Bone marrow (tissue), 2 donors: ENCODE measurements at regions not wholly inside any gene's neighbourhood (a gene's known extent, or its start where the extent isn't known, plus 50 kb on each side); places are given as distances from the start of the nearest gene placed in this dataset.

Experiments
- DNase-seq, 2 donors: peaks; one replicate each; lab custom pipeline; 2025; lab: John Stamatoyannopoulos, UW

DNA sequence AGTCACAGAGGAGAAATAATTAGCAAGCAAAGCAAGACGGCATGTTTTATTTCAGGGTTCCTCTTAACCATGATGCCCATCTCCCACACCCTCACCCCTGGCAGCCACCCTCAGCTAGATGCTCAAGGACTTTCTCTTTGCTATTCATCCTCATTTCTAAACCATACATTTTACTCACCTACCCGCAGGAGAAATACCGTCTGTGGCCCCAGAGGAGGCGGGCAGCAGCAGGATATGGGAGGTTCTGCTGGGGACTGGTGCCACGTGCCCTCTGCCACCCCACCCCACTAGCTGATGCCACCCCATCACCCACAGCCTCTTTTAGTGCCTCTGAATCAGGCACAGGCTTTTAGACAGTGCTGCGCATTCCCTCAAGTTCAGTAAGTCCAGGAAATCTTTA is 168.7 kb upstream of the ITGB1 start:
- no peak for DNase-seq

DNA sequence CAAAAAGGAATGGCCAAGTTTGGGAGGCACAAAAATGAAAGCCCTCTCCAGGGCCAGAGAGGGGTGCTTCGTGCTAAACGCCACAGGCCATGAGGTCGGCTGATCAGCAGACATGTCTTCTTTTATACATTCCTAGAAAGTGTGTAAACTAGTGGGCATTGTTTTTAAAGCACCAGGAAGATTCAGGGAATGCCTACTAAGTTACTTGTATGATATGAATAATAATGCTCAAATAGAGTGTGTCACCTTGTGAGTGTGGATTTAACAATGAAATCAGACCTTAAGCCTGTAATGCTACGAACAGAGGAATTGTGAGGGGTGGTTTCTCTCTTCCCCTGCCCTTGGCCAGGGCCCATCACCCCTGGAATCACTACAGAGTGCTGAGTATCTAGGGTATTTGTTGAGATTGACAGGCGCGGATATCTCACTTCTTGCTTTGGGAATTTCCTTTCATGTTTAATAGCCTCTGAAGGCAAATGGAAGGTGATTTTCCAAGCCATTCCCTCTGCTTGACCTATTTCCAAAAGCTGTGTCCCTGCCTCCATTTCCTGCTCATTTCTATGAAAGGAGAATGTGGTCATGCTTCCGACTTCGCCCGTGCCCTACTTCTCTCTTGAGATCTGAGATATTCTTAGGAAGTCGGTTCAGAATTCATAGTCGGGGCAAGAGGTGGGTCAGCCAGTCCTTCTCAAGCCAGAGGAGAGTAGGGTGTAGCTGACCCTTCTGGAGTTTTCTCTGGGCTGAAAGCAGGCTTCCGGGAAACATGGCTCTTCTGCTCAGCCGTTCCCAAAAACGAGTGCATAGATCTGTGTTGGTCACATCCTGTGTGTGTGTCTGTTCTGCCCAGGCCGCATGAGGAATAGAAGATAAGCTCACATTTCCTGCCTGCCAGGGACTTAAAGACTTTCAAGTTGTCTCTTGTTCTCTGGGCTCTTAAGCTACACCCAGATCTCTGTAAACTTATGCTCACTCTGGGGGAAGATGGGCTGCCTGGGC is 167.8 kb upstream of the ITGB1 start:
- no peak for DNase-seq

DNA sequence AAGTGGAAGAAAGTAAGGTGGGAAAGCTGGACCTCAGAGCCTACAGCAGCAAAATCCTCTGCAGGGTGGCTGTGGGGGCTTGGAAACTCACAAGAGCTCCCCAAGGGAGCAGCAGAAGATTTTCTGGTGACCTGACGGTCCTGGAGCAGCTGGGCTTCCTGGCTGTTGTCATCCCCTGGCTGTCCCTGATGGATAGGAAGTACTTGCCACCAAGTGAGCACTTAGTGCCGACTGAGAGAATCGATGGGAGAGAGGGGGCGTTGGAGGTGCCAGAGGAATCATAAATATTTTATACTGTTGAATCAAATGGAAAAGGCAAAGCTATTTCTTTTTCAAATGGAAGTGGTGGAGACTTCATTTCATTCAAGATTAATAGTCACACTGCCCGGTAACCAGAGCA is 167.1 kb upstream of the ITGB1 start:
- DNase-seq, result no peak

- no peak for DNase-seq
Observed at GRCh38 chr10:33123680-33124079, 165.7 kb upstream of the ITGB1 start.

- DNase-seq, result no peak
Observed at GRCh38 chr10:33122014-33122809, 164.2 kb upstream of the ITGB1 start.

GRCh38 chr10:33120700-33121099 is 162.7 kb upstream of the ITGB1 start:
- DNase-seq, result no peak

GRCh38 chr10:33120275-33120674 is 162.2 kb upstream of the ITGB1 start:
- no peak for DNase-seq

GRCh38 chr10:33117816-33118215 is 159.8 kb upstream of the ITGB1 start:
- no peak for DNase-seq

DNA sequence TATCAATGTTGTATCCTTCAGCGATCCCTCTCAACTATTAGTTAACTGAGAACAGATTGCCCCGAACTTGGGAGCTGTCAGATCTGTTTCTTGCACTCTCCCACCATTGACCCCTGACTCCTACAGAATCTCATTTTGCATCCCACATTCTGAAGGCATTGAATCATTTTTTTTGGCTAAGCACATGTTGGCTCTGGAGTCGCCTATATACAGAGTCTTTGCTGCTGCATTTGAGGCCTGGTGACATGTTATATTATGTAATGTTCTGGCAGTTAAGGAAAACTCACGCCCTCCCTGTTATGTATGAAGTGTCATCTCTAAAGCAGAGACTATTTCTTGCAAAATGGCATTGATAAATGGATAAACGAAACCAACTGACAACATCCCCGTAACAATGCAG is 159.2 kb upstream of the ITGB1 start:
- no peak for DNase-seq

DNA sequence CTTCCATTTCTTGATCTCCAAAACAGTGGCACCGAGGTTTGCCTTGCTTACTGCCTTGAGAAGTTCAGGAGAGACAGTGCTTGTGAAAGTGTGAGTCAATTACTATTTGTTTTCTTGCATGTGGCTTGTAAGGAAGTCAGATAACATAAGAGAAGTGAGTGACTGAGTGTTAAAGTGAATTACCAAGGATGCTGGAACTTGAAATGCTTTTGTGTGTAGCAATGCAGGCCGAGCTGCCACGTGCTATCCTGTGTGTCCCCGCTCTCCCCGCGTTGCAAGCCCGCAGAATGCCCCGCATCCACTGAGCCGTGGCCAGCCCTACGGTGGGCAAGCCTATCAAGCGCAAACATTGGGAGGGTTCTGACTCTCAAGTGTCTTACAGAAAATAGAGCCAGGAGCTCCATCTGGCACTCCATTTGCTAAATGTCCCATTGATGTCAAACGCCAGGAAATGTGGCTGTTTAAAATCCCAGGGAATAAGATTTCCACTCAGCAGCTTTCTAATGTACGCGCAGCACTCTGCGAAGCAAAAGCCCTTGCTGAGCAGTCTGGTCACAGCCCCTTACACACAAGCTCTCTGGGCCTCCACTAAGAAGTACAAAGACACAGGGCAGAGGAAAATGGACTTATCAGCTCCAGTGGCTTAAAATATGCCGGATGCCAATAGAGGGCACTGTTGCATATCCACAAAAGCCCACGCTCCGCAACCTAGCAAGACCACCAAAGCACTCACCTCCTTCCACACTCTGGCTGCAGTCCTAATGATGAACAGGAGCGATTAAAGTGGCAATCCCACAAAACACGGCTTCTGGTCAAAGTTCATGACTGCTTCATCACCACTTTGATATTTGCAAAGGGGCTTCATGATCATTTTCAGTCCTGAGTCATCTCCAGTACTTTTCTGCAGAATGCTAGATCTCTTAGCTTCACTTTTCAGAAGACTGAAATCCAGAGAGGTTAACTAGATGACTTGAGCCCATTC is 158.0 kb upstream of the ITGB1 start:
- no peak for DNase-seq

- no peak for DNase-seq
Observed at GRCh38 chr10:33114451-33114952, 156.5 kb upstream of the ITGB1 start.

DNA sequence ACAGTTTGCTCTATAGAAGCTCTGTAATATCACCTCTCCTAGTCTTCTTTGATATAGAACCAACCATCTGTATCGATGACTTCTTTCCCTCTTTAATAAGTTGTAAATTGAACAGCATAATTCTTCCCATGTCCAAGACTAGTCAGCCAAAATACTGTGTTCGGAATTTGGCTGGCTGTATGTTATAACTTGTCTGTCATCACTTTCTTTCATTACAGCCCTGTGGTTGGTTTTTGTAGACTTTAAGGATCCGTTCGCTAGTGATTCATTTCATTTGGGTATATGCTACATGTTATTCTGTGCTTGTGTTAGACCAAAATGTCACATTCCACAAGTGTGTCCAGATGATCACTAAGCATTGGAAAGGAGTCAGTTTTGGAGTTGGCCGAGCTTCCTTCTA is 155.4 kb upstream of the ITGB1 start:
- no peak for DNase-seq

GRCh38 chr10:33112831-33113455 is 154.9 kb upstream of the ITGB1 start:
- no peak for DNase-seq

DNA sequence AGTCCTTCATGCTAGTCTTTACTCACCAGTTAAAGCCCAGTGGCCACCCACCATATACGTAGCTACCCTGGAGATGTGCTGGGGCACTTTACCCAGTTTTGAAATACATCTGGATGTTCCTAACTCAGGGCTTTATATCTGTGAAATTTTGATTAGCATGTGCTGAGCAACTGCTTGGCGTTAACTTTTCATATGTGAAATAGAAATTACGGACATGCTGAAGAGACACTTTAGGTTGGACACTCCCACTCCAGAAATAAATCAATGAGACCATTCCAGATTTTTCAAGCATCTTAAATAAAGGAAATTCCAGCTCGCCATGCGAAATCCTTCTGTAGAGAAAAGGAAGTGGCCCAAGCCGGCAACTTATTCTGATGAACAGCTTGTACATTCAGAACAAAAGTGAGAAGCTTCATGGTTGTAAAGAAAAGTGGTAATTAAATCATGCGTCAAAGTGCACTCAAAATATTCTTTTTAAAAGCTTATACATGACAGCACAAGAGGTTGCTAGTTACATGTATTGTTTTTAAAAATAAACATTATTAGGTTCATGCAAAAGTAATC is 153.5 kb upstream of the ITGB1 start:
- DNase-seq, result no peak

DNA sequence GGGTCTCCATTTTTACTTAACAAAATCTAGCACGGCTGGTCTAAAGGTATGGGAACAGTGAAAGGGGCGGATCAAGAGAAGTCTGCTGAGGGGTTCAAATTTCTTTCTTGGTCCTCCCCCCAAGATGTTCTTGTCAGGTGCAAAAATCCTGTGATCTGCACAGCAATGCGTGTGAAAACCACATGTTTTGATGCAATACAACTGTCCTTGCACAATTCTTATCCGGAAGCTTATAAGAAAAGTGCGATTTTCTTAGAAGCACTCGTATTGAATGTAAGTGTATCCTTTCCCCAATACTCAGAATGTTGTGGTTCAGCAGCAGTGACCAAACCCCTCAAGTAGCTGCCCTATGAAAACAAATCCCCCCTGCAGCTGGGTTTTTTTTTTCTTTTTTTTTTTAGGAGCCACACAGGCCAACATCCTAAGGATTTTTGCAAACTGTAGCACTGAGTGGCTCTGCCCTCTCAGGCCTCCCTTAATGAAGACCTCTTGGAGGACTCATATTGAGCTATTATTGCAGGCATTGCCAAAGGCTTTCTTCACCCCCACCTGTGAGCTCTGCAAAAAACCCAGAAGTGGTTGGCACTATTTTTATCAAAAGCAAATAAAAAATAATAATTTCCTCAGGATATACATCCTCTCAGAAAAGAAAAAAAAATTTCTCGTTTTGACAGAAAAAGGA is 151.9 kb upstream of the ITGB1 start:
- no peak for DNase-seq

GRCh38 chr10:33109384-33109783 is 151.4 kb upstream of the ITGB1 start:
- no peak for DNase-seq

DNA sequence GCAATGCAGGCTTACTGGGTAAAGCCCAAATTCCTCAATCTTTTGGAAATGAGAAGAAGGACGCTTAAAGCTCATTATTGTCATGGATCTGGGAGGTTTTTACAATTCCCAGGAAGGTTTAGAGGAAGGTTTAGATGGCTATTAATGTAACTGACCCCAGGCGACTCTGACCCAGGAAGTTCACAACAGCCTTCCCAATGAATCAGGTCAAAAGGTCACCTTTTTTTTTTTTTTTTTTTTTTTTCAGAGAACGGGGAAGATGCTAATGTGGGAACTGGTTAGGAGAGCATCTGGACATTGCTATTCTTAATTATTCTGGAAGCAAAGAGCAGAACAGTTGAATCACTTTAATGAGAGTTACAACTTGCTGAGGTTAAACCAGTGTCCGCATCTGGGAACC is 149.9 kb upstream of the ITGB1 start:
- DNase-seq, result no peak

- DNase-seq, result no peak
Observed at GRCh38 chr10:33106767-33107166, 148.7 kb upstream of the ITGB1 start.

DNA sequence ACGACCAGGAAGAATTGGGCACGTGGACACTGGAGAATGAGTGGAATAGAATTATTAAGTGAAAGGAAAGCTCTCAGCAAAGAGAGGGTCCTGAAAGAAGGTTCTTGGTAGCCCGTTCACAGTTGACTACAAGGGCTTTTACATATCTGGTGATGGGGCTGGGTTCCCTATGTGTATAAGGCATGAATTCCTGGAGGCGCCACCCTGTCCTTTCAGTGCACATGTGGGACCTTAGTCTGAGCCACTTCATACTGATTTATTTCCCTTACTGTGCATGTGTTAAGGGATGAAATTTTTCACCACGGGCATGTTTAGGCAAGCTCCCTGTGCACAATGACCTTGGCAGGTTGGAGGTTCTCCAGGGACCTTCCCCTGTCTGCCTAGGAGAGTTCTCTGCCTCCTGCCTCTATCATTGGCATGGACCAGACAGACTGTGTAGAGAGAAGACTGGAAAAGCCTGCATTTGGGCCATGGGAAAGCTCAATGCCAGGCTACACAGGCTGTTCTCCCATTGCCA is 145.9 kb upstream of the ITGB1 start:
- DNase-seq, result no peak

DNA sequence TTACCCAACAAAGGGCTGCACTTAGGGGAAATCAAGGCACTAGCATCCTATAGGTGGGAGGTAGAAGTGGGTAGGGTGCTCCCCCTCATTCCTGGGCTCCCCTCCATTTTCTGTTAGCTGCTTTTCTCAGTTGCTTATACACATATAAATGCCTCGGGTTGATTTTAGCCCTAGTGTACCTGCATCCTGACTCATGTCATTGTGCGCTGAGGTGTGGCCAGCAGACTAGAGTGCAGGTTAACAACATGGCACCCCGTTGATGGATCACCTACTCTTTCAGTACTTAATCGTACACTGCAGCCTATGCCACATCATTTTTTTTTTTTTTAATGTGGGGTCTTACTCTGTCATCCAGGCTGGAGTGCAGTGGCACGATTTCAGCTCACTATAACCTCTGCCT is 144.0 kb upstream of the ITGB1 start:
- no peak for DNase-seq
